Endothelial cell of umbilical vein (primary cell): ENCODE measurements at regions not wholly inside any gene's neighbourhood (a gene's known extent, or its start where the extent isn't known, plus 50 kb on each side); places are given as distances from the start of the nearest gene placed in this dataset.

ENCODE experiments used
- EZH2 ChIP-seq: IDR thresholded peaks from 2 replicates; pipeline ENCODE4 v1.6.1; 2012; ENCODE audit warnings: borderline replicate concordance, low read depth, mild to moderate bottlenecking, moderate library complexity, low read length, inconsistent platforms; ENCODE audit not compliant: severe bottlenecking
- FOS ChIP-seq: IDR thresholded peaks from 2 replicates; pipeline ENCODE4 v1.6.1; 2011; ENCODE audit warnings: mild to moderate bottlenecking, low read length, moderate library complexity, borderline replicate concordance; ENCODE audit not compliant: insufficient read depth
- GATA2 ChIP-seq: IDR thresholded peaks from 2 replicates; pipeline ENCODE4 v1.7.0; 2011; ENCODE audit warnings: low read depth, mild to moderate bottlenecking, moderate library complexity, mixed read lengths, low read length; ENCODE audit not compliant: insufficient read length, insufficient read depth
- JUN ChIP-seq: IDR thresholded peaks from 2 replicates; pipeline ENCODE4 v1.6.1; 2011; ENCODE audit warnings: borderline replicate concordance, low read depth; ENCODE audit not compliant: insufficient read length, insufficient read depth
- MYC ChIP-seq: IDR thresholded peaks from one replicate; pipeline ENCODE4 v1.6.1; 2011; ENCODE audit warnings: mild to moderate bottlenecking, low read depth, low read length
- POLR2A ChIP-seq: IDR thresholded peaks from 2 replicates; pipeline ENCODE4 v1.6.1; 2012; ENCODE audit warnings: low read depth, mild to moderate bottlenecking, control low read depth, low read length
- POLR2AphosphoS5 ChIP-seq: IDR thresholded peaks from 2 replicates; pipeline ENCODE4 v1.6.1; 2012; ENCODE audit warnings: low read depth, mild to moderate bottlenecking, control low read depth, low read length, moderate library complexity; ENCODE audit not compliant: insufficient read depth
- TF ChIP-seq, protein P1 (sequence below), 2 donors: IDR thresholded peaks; 1 replicate in 1 of 2; 2 replicates in 1 of 2; pipeline ENCODE4 v1.5.1; 2011; ENCODE audit warnings: low read length in 2 of 2, mild to moderate bottlenecking in 2 of 2, moderate library complexity in 2 of 2, control low read depth in 1 of 2, inconsistent platforms in 1 of 2, low read depth in 1 of 2; ENCODE audit not compliant: insufficient read depth in 1 of 2; ENCODE audit errors: extremely low read depth in 1 of 2
- TF ChIP-seq, protein P2 (sequence below): IDR thresholded peaks from 2 replicates; pipeline ENCODE4 v1.6.1; 2011; ENCODE audit not compliant: insufficient read depth, insufficient read length

DNA sequence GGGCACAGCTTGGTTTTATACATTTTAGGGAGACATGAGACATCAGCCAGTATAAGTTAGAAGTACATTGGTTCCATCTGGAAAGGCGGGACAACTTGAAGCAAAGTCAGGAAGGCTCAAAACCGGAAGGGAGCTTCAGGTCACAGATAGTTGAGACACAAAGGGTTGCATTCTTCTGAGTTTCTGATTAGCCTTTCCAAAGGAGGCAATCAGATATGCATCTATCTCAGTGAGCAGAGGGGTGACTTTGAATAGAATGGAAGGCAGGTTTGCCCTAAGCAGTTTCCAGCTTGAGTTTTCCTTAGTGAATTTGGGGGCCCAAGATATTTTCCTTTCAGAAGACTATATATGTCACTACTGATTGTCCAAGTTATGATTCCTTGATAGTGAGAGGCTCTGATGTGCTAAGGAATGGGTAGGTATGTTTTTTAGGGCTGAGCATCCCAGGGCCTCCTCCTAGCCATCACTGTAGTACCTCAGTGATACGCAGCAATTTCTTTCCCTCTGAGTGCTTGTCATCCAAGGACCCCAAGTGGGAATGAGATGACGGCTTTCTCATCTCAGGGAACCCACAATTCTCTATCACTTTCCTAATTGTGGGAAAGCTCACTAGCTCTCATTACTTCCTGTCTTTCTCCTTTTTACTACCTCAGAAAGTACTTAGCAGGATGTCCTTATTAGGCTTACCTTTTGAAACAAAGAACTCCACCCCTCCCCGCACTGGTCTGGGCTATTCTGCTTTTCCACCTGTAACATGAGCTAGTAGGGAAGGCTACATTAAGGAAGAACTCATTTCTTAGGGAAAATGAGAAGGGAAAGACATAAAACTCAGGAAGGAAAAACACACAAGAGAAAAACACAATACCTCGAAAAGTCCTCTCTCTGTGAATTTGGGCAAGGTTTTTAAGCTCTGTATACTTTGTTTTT, 632.7 kb downstream of the RAPGEF2 start:
- TF ChIP-seq, protein P1, sequence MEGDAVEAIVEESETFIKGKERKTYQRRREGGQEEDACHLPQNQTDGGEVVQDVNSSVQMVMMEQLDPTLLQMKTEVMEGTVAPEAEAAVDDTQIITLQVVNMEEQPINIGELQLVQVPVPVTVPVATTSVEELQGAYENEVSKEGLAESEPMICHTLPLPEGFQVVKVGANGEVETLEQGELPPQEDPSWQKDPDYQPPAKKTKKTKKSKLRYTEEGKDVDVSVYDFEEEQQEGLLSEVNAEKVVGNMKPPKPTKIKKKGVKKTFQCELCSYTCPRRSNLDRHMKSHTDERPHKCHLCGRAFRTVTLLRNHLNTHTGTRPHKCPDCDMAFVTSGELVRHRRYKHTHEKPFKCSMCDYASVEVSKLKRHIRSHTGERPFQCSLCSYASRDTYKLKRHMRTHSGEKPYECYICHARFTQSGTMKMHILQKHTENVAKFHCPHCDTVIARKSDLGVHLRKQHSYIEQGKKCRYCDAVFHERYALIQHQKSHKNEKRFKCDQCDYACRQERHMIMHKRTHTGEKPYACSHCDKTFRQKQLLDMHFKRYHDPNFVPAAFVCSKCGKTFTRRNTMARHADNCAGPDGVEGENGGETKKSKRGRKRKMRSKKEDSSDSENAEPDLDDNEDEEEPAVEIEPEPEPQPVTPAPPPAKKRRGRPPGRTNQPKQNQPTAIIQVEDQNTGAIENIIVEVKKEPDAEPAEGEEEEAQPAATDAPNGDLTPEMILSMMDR (IDR thresholded peaks at IDR 0.05; ENCODE audit: extremely low read depth in 1 of 2, insufficient read depth in 1 of 2, low read depth in 1 of 2, low read length in 2 of 2), result no peak
- TF ChIP-seq POLR2A (no peak), GATA2 (no peak), POLR2AphosphoS5 (no peak), EZH2 (no peak), MYC (no peak), JUN (no peak), FOS (no peak)
- TF ChIP-seq, protein P2, sequence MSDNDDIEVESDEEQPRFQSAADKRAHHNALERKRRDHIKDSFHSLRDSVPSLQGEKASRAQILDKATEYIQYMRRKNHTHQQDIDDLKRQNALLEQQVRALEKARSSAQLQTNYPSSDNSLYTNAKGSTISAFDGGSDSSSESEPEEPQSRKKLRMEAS, result no peak
